Activated naive CD4-positive, alpha-beta T cell treated with anti-CD3 and anti-CD28 coated beads for 36 hours (primary cell): ENCODE measurements at regions not wholly inside any gene's neighbourhood (a gene's known extent, or its start where the extent isn't known, plus 50 kb on each side); places are given as distances from the start of the nearest gene placed in this dataset.
"Not testable (repeated sequence)": the region's sequence is repeated elsewhere in the genome, so short reads cannot be mapped to it uniquely, and the experiment has no call there.

Experiments
- CTCF ChIA-PET: fragments of 350-600 bp; sonication (Branson Sonifier 250); formaldehyde crosslinking; loops from one replicate; lab custom pipeline; 2021; ENCODE audit warnings: antibody characterized with exemption; lab: Charles Lee
- DNase-seq: peaks from one replicate; pipeline ENCODE4 v3.0.0-alpha.2; 2020
- H3K27ac Mint-ChIP-seq: one replicate; pipeline ENCODE4 v1.8.0; 2021; ENCODE audit warnings: mild to moderate bottlenecking, mixed read lengths
- H3K27me3 Mint-ChIP-seq: one replicate; pipeline ENCODE4 v1.8.0; 2021; ENCODE audit warnings: low read depth, mixed read lengths
- H3K36me3 Mint-ChIP-seq: one replicate; pipeline ENCODE4 v1.8.0; 2021; ENCODE audit warnings: low read depth, mixed read lengths
- H3K4me1 Mint-ChIP-seq: one replicate; pipeline ENCODE4 v1.8.0; 2021; ENCODE audit warnings: low read depth, mixed read lengths
- H3K4me3 Mint-ChIP-seq: one replicate; pipeline ENCODE4 v1.8.0; 2021; ENCODE audit warnings: mild to moderate bottlenecking, moderate library complexity, mixed read lengths
- H3K9me3 Mint-ChIP-seq: one replicate; pipeline ENCODE4 v1.8.0; 2021; ENCODE audit warnings: mixed read lengths
- intact Hi-C: fragments of 100-400 bp; cut with micrococcal nuclease; formaldehyde crosslinking; loops from one replicate; pipeline ENCODE4 v1.15.1; 2023

GRCh38 chr2:172300851-172301250 is 126.5 kb upstream of the ITGA6 start:
- Mint-ChIP-seq H3K27me3 (no peaks in the 10 kb centered on the region), H3K36me3 (no peaks in the 10 kb centered on the region), H3K4me3 (no peak overlapping the region), H3K27ac (no peak overlapping the region), H3K4me1 (no peaks in the 10 kb centered on the region), H3K9me3 (no peaks in the 10 kb centered on the region)
- CTCF ChIA-PET = interaction anchor here (0.6 to 0.8 kb wide), 2 partner anchors 22 to 150 kb away, joined by 5 read pairs; no protein-coding TSS in a partner anchor
- DNase-seq = no peak
- intact Hi-C loops = no loop called here

GRCh38 chr2:172305066-172305465 is 122.3 kb upstream of the ITGA6 start:
- intact Hi-C loops = no loop called here
- CTCF ChIA-PET = interaction anchor here (0.7 kb wide), 1 partner anchor 19 kb away, joined by 3 read pairs; no protein-coding TSS in a partner anchor
- H3K36me3 Mint-ChIP-seq = no peaks in the 10 kb centered on the region
- H3K4me3 Mint-ChIP-seq = no peak overlapping the region
- DNase-seq = no peak
- no peaks in the 10 kb centered on the region for H3K27me3 Mint-ChIP-seq
- no peak overlapping the region for H3K27ac Mint-ChIP-seq
- no peaks in the 10 kb centered on the region for H3K9me3 Mint-ChIP-seq
- no peaks in the 10 kb centered on the region for H3K4me1 Mint-ChIP-seq

- H3K36me3 Mint-ChIP-seq = no peaks in the 10 kb centered on the region
- H3K9me3 Mint-ChIP-seq = no peaks in the 10 kb centered on the region
- no peak overlapping the region for H3K27ac Mint-ChIP-seq
- no peaks in the 10 kb centered on the region for H3K27me3 Mint-ChIP-seq
- no peaks in the 10 kb centered on the region for H3K4me1 Mint-ChIP-seq
- DNase-seq = no peak
- CTCF ChIA-PET = no interaction called here
- H3K4me3 Mint-ChIP-seq = no peak overlapping the region
- intact Hi-C loops = no loop called here
Observed at GRCh38 chr2:172307800-172308199, 119.6 kb upstream of the ITGA6 start.

GRCh38 chr2:172308253-172308935 is 119.0 kb upstream of the ITGA6 start:
- intact Hi-C loops = no loop called here
- H3K4me3 Mint-ChIP-seq = no peak overlapping the region
- no peaks in the 10 kb centered on the region for H3K36me3 Mint-ChIP-seq
- no peaks in the 10 kb centered on the region for H3K9me3 Mint-ChIP-seq
- H3K27me3 Mint-ChIP-seq = no peaks in the 10 kb centered on the region
- no peak for DNase-seq
- CTCF ChIA-PET = no interaction called here
- H3K4me1 Mint-ChIP-seq = no peaks in the 10 kb centered on the region
- no peak overlapping the region for H3K27ac Mint-ChIP-seq

GRCh38 chr2:172311921-172312345 is 115.5 kb upstream of the ITGA6 start:
- CTCF ChIA-PET = no interaction called here
- H3K27ac Mint-ChIP-seq = no peak overlapping the region
- intact Hi-C loops = no loop called here
- no peak for DNase-seq
- H3K9me3 Mint-ChIP-seq = no peaks in the 10 kb centered on the region
- no peaks in the 10 kb centered on the region for H3K27me3 Mint-ChIP-seq
- no peak overlapping the region for H3K4me3 Mint-ChIP-seq
- H3K36me3 Mint-ChIP-seq = no peaks in the 10 kb centered on the region
- no peaks in the 10 kb centered on the region for H3K4me1 Mint-ChIP-seq

- H3K4me3 Mint-ChIP-seq = no peak overlapping the region
- CTCF ChIA-PET = no interaction called here
Observed at GRCh38 chr2:172313715-172314341, 113.6 kb upstream of the ITGA6 start.

GRCh38 chr2:172315070-172315469 is 112.3 kb upstream of the ITGA6 start:
- CTCF ChIA-PET, H3K27ac Mint-ChIP-seq, DNase-seq, intact Hi-C loops, H3K27me3 Mint-ChIP-seq, H3K9me3 Mint-ChIP-seq, H3K4me1 Mint-ChIP-seq, H3K36me3 Mint-ChIP-seq, H3K4me3 Mint-ChIP-seq: not testable (repeated sequence)

More at GRCh38 chr2:172313715-172314341, 113.6 kb upstream of the ITGA6 start:
- Mint-ChIP-seq H3K9me3 (no peaks in the 10 kb centered on the region), H3K27me3 (no peaks in the 10 kb centered on the region), H3K36me3 (no peaks in the 10 kb centered on the region), H3K27ac (no peak overlapping the region), H3K4me1 (no peaks in the 10 kb centered on the region)
- intact Hi-C loops = no loop called here
- DNase-seq = no peak

GRCh38 chr2:172322049-172322448 is 105.3 kb upstream of the ITGA6 start:
- Mint-ChIP-seq H3K27ac (no peak overlapping the region), H3K27me3 (no peaks in the 10 kb centered on the region), H3K4me1 (no peaks in the 10 kb centered on the region), H3K36me3 (no peaks in the 10 kb centered on the region), H3K9me3 (peaks cover 2% of the 10 kb centered on the region), H3K4me3 (no peak overlapping the region)
- CTCF ChIA-PET = interaction anchor here (1.2 to 2.2 kb wide), 2 partner anchors 21 to 140 kb away, joined by 5 read pairs; no protein-coding TSS in a partner anchor
- no peak for DNase-seq
- intact Hi-C loops = no loop called here

GRCh38 chr2:172323256-172323655 is 104.1 kb upstream of the ITGA6 start:
- no peak overlapping the region for H3K4me3 Mint-ChIP-seq
- CTCF ChIA-PET = interaction anchor here (2.2 kb wide), 1 partner anchor 139 kb away, joined by 5 read pairs; no protein-coding TSS in a partner anchor
- DNase-seq = no peak
- no peaks in the 10 kb centered on the region for H3K27me3 Mint-ChIP-seq
- peaks cover 2% of the 10 kb centered on the region for H3K9me3 Mint-ChIP-seq
- no peaks in the 10 kb centered on the region for H3K36me3 Mint-ChIP-seq
- no peaks in the 10 kb centered on the region for H3K4me1 Mint-ChIP-seq
- intact Hi-C loops = no loop called here
- H3K27ac Mint-ChIP-seq = no peak overlapping the region

- CTCF ChIA-PET = no interaction called here
- no peak for DNase-seq
- peaks cover 2% of the 10 kb centered on the region for H3K9me3 Mint-ChIP-seq
- H3K27ac Mint-ChIP-seq = no peak overlapping the region
- H3K4me3 Mint-ChIP-seq = no peak overlapping the region
- no peaks in the 10 kb centered on the region for H3K36me3 Mint-ChIP-seq
- H3K27me3 Mint-ChIP-seq = no peaks in the 10 kb centered on the region
- no peaks in the 10 kb centered on the region for H3K4me1 Mint-ChIP-seq
- intact Hi-C loops = no loop called here
Observed at GRCh38 chr2:172323861-172324597, 103.4 kb upstream of the ITGA6 start.

GRCh38 chr2:172326211-172326509 is 101.2 kb upstream of the ITGA6 start:
- H3K36me3 Mint-ChIP-seq = no peaks in the 10 kb centered on the region

GRCh38 chr2:172328103-172328841 is 99.1 kb upstream of the ITGA6 start:
- CTCF ChIA-PET = interaction anchor here (0.8 kb wide), 1 partner anchor 134 kb away, joined by 3 read pairs; no protein-coding TSS in a partner anchor
- Mint-ChIP-seq H3K27ac (no peak overlapping the region), H3K4me1 (no peaks in the 10 kb centered on the region), H3K9me3 (no peaks in the 10 kb centered on the region), H3K36me3 (no peaks in the 10 kb centered on the region), H3K27me3 (no peaks in the 10 kb centered on the region), H3K4me3 (no peak overlapping the region)
- intact Hi-C loops = no loop called here
- DNase-seq = no peak

More at GRCh38 chr2:172326211-172326509, 101.2 kb upstream of the ITGA6 start:
- Mint-ChIP-seq H3K27ac (no peak overlapping the region), H3K27me3 (no peaks in the 10 kb centered on the region), H3K4me1 (no peaks in the 10 kb centered on the region), H3K4me3 (no peak overlapping the region), H3K9me3 (peaks cover 2% of the 10 kb centered on the region)
- CTCF ChIA-PET = no interaction called here
- intact Hi-C loops = no loop called here
- no peak for DNase-seq
